WI38 (cell line): ENCODE measurements at regions not wholly inside any gene's neighbourhood (a gene's known extent, or its start where the extent isn't known, plus 50 kb on each side); places are given as distances from the start of the nearest gene placed in this dataset.

ENCODE experiments used
- H3K4me3 ChIP-seq: 2 replicates; pipeline ENCODE4 v1.5.1; 2011; ENCODE audit warnings: low read depth, mild to moderate bottlenecking, control low read depth, low read length
- TF ChIP-seq, protein P1 (sequence below): IDR thresholded peaks from 2 replicates; pipeline ENCODE4 v1.5.1; 2012; ENCODE audit warnings: low read depth, mild to moderate bottlenecking, control low read depth, low read length

GRCh38 chr11:119897576-119897975 is 168.6 kb upstream of the NECTIN1 start:
- no peak overlapping the region for H3K4me3 ChIP-seq
- TF ChIP-seq, protein P1, sequence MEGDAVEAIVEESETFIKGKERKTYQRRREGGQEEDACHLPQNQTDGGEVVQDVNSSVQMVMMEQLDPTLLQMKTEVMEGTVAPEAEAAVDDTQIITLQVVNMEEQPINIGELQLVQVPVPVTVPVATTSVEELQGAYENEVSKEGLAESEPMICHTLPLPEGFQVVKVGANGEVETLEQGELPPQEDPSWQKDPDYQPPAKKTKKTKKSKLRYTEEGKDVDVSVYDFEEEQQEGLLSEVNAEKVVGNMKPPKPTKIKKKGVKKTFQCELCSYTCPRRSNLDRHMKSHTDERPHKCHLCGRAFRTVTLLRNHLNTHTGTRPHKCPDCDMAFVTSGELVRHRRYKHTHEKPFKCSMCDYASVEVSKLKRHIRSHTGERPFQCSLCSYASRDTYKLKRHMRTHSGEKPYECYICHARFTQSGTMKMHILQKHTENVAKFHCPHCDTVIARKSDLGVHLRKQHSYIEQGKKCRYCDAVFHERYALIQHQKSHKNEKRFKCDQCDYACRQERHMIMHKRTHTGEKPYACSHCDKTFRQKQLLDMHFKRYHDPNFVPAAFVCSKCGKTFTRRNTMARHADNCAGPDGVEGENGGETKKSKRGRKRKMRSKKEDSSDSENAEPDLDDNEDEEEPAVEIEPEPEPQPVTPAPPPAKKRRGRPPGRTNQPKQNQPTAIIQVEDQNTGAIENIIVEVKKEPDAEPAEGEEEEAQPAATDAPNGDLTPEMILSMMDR: no peak

GRCh38 chr11:119897046-119897440 is 168.0 kb upstream of the NECTIN1 start:
- H3K4me3 ChIP-seq: no peak overlapping the region
- TF ChIP-seq, protein P1: no peak

DNA sequence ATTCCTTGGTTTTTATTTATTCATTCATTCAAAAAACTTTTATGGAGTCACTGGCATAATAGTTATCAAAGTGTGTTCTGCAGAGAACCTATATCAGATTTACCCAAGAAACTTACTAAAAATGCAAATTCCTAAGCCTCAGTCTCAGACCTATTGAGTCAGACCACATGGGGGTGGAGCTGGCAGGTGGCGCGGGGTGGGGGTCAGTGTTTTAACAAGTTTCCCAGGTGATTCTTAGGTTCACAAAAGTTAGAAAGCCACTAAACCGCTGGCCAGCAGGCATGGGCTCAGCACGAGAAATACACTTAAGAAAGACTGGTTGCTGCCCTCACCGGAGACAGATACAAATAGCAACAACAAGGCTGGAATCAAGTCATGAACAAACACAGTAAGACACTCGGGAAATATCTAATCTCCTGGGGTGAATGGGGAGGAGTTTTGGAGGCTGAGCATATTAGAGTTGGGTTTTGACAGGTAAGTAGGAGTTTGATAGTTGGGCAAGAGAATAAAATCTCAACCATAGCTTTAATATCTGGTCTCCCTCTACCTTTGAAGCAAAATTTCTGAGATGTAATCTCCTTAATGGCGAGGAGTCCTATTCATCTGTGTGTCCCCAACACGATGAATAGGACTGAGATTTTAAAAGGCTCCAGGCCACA is 167.5 kb upstream of the NECTIN1 start:
- H3K4me3 ChIP-seq: no peak overlapping the region
- TF ChIP-seq, protein P1: no peak

DNA sequence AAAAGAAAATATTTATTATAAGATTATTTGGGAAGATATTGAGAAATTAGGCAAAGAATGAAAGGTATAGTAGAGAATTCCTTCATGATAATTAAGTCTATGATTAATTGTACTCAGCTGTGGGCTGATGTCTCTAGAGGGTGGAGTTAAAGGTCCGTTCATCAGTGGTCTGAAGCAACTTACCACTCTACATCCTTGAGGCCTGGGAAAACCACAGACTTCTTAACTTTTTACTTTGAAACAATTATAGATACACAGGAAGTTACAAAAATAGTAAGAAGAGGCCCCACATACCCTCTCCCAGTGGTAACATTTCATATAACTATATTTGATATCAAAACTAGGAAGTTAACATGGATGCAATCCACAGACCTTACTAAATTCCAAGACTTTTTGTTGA is 167.0 kb upstream of the NECTIN1 start:
- no peak overlapping the region for H3K4me3 ChIP-seq
- TF ChIP-seq, protein P1: no peak

GRCh38 chr11:119894916-119895315 is 165.9 kb upstream of the NECTIN1 start:
- TF ChIP-seq, protein P1: no peak

GRCh38 chr11:119892311-119892808 is 163.4 kb upstream of the NECTIN1 start:
- H3K4me3 ChIP-seq: no peak overlapping the region
- TF ChIP-seq, protein P1: no peak

More at GRCh38 chr11:119894916-119895315, 165.9 kb upstream of the NECTIN1 start:
- no peak overlapping the region for H3K4me3 ChIP-seq

DNA sequence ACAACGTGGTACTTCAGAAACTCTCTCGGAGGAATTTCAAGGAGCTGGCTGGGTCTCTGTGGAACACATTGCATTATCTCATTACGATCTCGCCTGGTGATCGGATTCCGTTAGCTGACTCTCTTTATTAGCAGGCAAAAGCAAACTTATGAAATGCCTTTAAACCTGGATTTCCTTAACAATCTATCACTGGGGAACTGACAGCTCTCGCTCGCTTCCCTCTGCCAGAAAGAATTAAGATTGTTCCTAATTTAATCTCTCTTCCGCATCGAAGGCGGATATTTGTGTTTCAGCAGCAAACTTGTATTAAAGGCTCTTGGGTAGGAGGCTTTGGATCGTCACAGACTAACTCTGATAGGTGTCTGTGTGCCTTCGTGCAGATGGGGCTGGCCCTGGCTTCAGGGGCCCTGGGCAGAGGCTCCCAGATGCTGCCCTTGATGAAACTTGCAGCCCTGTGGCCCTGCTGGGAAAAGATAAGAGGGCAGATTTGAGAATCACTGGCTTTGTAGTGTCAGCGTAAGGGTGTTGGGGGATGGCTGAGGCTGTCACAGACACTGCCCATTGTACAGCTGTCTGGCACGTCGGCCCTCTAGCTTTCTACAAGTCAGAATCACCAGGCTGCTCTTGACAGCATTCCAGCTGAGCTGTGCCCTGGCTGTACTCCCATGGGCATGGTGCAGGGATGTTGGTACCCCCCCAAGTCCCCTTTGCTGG is 162.2 kb upstream of the NECTIN1 start:
- no peak overlapping the region for H3K4me3 ChIP-seq
- TF ChIP-seq, protein P1: no peak
